ENCODE measurements at regions not wholly inside any gene's neighbourhood (a gene's known extent, or its start where the extent isn't known, plus 50 kb on each side); places are given as distances from the start of the nearest gene placed in this dataset.
"Not testable (repeated sequence)": the region's sequence is repeated elsewhere in the genome, so short reads cannot be mapped to it uniquely, and the experiment has no call there.

GRCh38 chr14:44612002-44612401 lies 104.9 kb upstream of the FSCB start:
- ChIA-PET POLR2A (no interaction called here), CTCF (no interaction called here)
- no peak for TF ChIP-seq LEF1 (IDR thresholded peaks at IDR 0.05; ENCODE audit: borderline replicate concordance)
- TF ChIP-seq FOXM1 (IDR thresholded peaks at IDR 0.05; ENCODE audit: borderline replicate concordance): no peak
- TF ChIP-seq SUZ12 (IDR thresholded peaks at IDR 0.05): no peak
- no peak for TF ChIP-seq ARNT (IDR thresholded peaks at IDR 0.05)
- TF ChIP-seq FOXA1 (IDR thresholded peaks at IDR 0.05): no peak
- TF ChIP-seq FOXK2 (IDR thresholded peaks at IDR 0.05): no peak
- no peak for TF ChIP-seq HDGF (IDR thresholded peaks at IDR 0.05; ENCODE audit: borderline replicate concordance)
- TF ChIP-seq TARDBP (IDR thresholded peaks at IDR 0.05): no peak
- TF ChIP-seq SP1 (IDR thresholded peaks at IDR 0.05): no peak
- no peak for TF ChIP-seq CTBP1 (IDR thresholded peaks at IDR 0.05; ENCODE audit: borderline replicate concordance)
- TF ChIP-seq PKNOX1 (IDR thresholded peaks at IDR 0.05): no peak
- TF ChIP-seq NFRKB (IDR thresholded peaks at IDR 0.05): no peak
- TF ChIP-seq ZNF384 (IDR thresholded peaks at IDR 0.05): no peak
- no peak for TF ChIP-seq L3MBTL2 (conservative IDR thresholded peaks at IDR 0.05)
- no peak for TF ChIP-seq BHLHE40 (IDR thresholded peaks at IDR 0.05; ENCODE audit: borderline replicate concordance)
- no peak for DNase-seq (ENCODE audit: extremely low spot score)

GRCh38 chr14:44609876-44610510 lies 102.9 kb upstream of the FSCB start:
- ChIA-PET CTCF (no interaction called here), POLR2A (no interaction called here)
- DNase-seq (ENCODE audit: extremely low spot score): no peak
- no peak for TF ChIP-seq HDGF (IDR thresholded peaks at IDR 0.05; ENCODE audit: borderline replicate concordance)
- no peak for TF ChIP-seq LEF1 (IDR thresholded peaks at IDR 0.05; ENCODE audit: borderline replicate concordance)
- TF ChIP-seq ZNF384 (IDR thresholded peaks at IDR 0.05): no peak
- no peak for TF ChIP-seq PKNOX1 (IDR thresholded peaks at IDR 0.05)
- TF ChIP-seq TARDBP (IDR thresholded peaks at IDR 0.05): no peak
- no peak for TF ChIP-seq ELF4 (IDR thresholded peaks at IDR 0.05)
- TF ChIP-seq SP1 (IDR thresholded peaks at IDR 0.05): no peak
- no peak for TF ChIP-seq FOXA1 (IDR thresholded peaks at IDR 0.05)
- no peak for TF ChIP-seq ARNT (IDR thresholded peaks at IDR 0.05)
- no peak for TF ChIP-seq BHLHE40 (IDR thresholded peaks at IDR 0.05; ENCODE audit: borderline replicate concordance)
- no peak for TF ChIP-seq NFRKB (IDR thresholded peaks at IDR 0.05)
- TF ChIP-seq FOXM1 (IDR thresholded peaks at IDR 0.05; ENCODE audit: borderline replicate concordance): no peak
- TF ChIP-seq L3MBTL2 (conservative IDR thresholded peaks at IDR 0.05): no peak
- TF ChIP-seq FOXK2 (IDR thresholded peaks at IDR 0.05): no peak
- no peak for TF ChIP-seq CTBP1 (IDR thresholded peaks at IDR 0.05; ENCODE audit: borderline replicate concordance)
- no peak for TF ChIP-seq SUZ12 (IDR thresholded peaks at IDR 0.05)

GRCh38 chr14:44609201-44609600 lies 102.1 kb upstream of the FSCB start:
- ChIA-PET POLR2A (no interaction called here), CTCF (no interaction called here)
- no peak for DNase-seq (ENCODE audit: extremely low spot score)
- TF ChIP-seq ZNF384 (IDR thresholded peaks at IDR 0.05) (no peak), FOXA1 (IDR thresholded peaks at IDR 0.05) (no peak), ARNT (IDR thresholded peaks at IDR 0.05) (no peak), L3MBTL2 (conservative IDR thresholded peaks at IDR 0.05) (no peak), BHLHE40 (IDR thresholded peaks at IDR 0.05; ENCODE audit: borderline replicate concordance) (no peak), CTBP1 (IDR thresholded peaks at IDR 0.05; ENCODE audit: borderline replicate concordance) (no peak), HDGF (IDR thresholded peaks at IDR 0.05; ENCODE audit: borderline replicate concordance) (no peak), SUZ12 (IDR thresholded peaks at IDR 0.05) (no peak), TARDBP (IDR thresholded peaks at IDR 0.05) (no peak), FOXK2 (IDR thresholded peaks at IDR 0.05) (no peak)

- POLR2A ChIA-PET: no interaction called here
- no peak for DNase-seq (ENCODE audit: extremely low spot score)
- CTCF ChIA-PET: interaction anchor here (0.6 kb wide), 1 partner anchor 29 kb away, joined by 3 read pairs; no protein-coding TSS in a partner anchor
- TF ChIP-seq ZNF384 (IDR thresholded peaks at IDR 0.05) (no peak), NFRKB (IDR thresholded peaks at IDR 0.05) (no peak), TARDBP (IDR thresholded peaks at IDR 0.05) (no peak), BHLHE40 (IDR thresholded peaks at IDR 0.05; ENCODE audit: borderline replicate concordance) (no peak), HDGF (IDR thresholded peaks at IDR 0.05; ENCODE audit: borderline replicate concordance) (no peak), LEF1 (IDR thresholded peaks at IDR 0.05; ENCODE audit: borderline replicate concordance) (no peak), ELF4 (IDR thresholded peaks at IDR 0.05) (no peak), FOXM1 (IDR thresholded peaks at IDR 0.05; ENCODE audit: borderline replicate concordance) (no peak), PKNOX1 (IDR thresholded peaks at IDR 0.05) (no peak), L3MBTL2 (conservative IDR thresholded peaks at IDR 0.05) (no peak)
Measured at GRCh38 chr14:44607701-44608100, 100.6 kb upstream of the FSCB start.

- TF ChIP-seq FOXK2 (IDR thresholded peaks at IDR 0.05) (no peak), FOXM1 (IDR thresholded peaks at IDR 0.05; ENCODE audit: borderline replicate concordance) (no peak), SUZ12 (IDR thresholded peaks at IDR 0.05) (no peak), PKNOX1 (IDR thresholded peaks at IDR 0.05) (no peak), ZNF384 (IDR thresholded peaks at IDR 0.05) (no peak), HDGF (IDR thresholded peaks at IDR 0.05; ENCODE audit: borderline replicate concordance) (no peak), TARDBP (IDR thresholded peaks at IDR 0.05) (no peak), L3MBTL2 (conservative IDR thresholded peaks at IDR 0.05) (no peak), LEF1 (IDR thresholded peaks at IDR 0.05; ENCODE audit: borderline replicate concordance) (no peak), ARNT (IDR thresholded peaks at IDR 0.05) (no peak), ELF4 (IDR thresholded peaks at IDR 0.05) (no peak)
- CTCF ChIA-PET: no interaction called here
- POLR2A ChIA-PET: no interaction called here
- DNase-seq (ENCODE audit: extremely low spot score): no peak
Measured at GRCh38 chr14:44606576-44606975, 99.5 kb upstream of the FSCB start.

- POLR2A ChIA-PET; DNase-seq (ENCODE audit: extremely low spot score); CTCF ChIA-PET: not testable (repeated sequence)
Measured at GRCh38 chr14:44601266-44601665, 94.2 kb upstream of the FSCB start.

Measured in HEK293T (cell line).